Astrocyte (in vitro differentiated cells and primary cell): ENCODE measurements at regions not wholly inside any gene's neighbourhood (a gene's known extent, or its start where the extent isn't known, plus 50 kb on each side); places are given as distances from the start of the nearest gene placed in this dataset.
A peak's percentile ranks its signal among the peaks of the same experiment; 100 is the strongest.

ENCODE experiments used
- DNase-seq: peaks from one replicate; pipeline ENCODE4 v3.0.0-alpha.2; 2010; ENCODE audit warnings: low read depth
- FAIRE-seq: peaks from 2 replicates; lab custom pipeline; 2011; peaks lifted over from hg19 to GRCh38; lab: Jason Lieb, UNC
- H2AFZ ChIP-seq: 2 replicates; pipeline ENCODE4 v1.6.0; 2012; ENCODE audit warnings: low read depth, low read length, inconsistent platforms
- H3K27ac ChIP-seq: 2 replicates; pipeline ENCODE4 v1.5.1; 2011; ENCODE audit warnings: low read depth, low read length, inconsistent platforms
- H3K27me3 ChIP-seq: 2 replicates; pipeline ENCODE4 v1.6.0; 2011; ENCODE audit warnings: low read length, inconsistent platforms; ENCODE audit not compliant: insufficient read depth
- H3K36me3 ChIP-seq: 2 replicates; pipeline ENCODE4 v1.5.1; 2011; ENCODE audit warnings: low read length, inconsistent platforms; ENCODE audit not compliant: insufficient read depth
- H3K4me1 ChIP-seq: 2 replicates; pipeline ENCODE4 v1.5.1; 2011; ENCODE audit warnings: low read length, inconsistent platforms; ENCODE audit not compliant: insufficient read depth
- H3K4me2 ChIP-seq: 2 replicates; pipeline ENCODE4 v1.6.0; 2012; ENCODE audit warnings: low read length, inconsistent platforms
- H3K4me3 ChIP-seq: 2 replicates; pipeline ENCODE4 v1.5.1; 2011; ENCODE audit warnings: low read depth, mild to moderate bottlenecking, low read length, inconsistent platforms; ENCODE audit not compliant: insufficient read depth
- H3K79me2 ChIP-seq: 2 replicates; pipeline ENCODE4 v1.6.0; 2012; ENCODE audit warnings: mild to moderate bottlenecking, low read length, inconsistent platforms; ENCODE audit not compliant: insufficient read depth
- H3K9ac ChIP-seq: 2 replicates; pipeline ENCODE4 v1.6.0; 2012; ENCODE audit warnings: mild to moderate bottlenecking, low read length, inconsistent platforms
- H3K9me3 ChIP-seq: 2 replicates; pipeline ENCODE4 v1.5.1; 2012; ENCODE audit warnings: low read depth, mild to moderate bottlenecking, low read length, inconsistent platforms; ENCODE audit not compliant: insufficient read depth
- H4K20me1 ChIP-seq: 2 replicates; pipeline ENCODE4 v1.6.0; 2012; ENCODE audit warnings: low read length, inconsistent platforms; ENCODE audit not compliant: insufficient read depth
- H3K27ac Mint-ChIP-seq: one replicate; pipeline ENCODE4 v1.8.0; 2021; ENCODE audit warnings: mild to moderate bottlenecking, mixed read lengths; ENCODE audit not compliant: unreplicated experiment
- H3K27me3 Mint-ChIP-seq: one replicate; pipeline ENCODE4 v1.8.0; 2021; ENCODE audit warnings: low read depth, mixed read lengths; ENCODE audit not compliant: unreplicated experiment
- H3K36me3 Mint-ChIP-seq: one replicate; pipeline ENCODE4 v1.8.0; 2021; ENCODE audit warnings: low read depth, mixed read lengths; ENCODE audit not compliant: unreplicated experiment
- H3K4me1 Mint-ChIP-seq: one replicate; pipeline ENCODE4 v1.8.0; 2021; ENCODE audit warnings: low read depth, mixed read lengths; ENCODE audit not compliant: unreplicated experiment
- H3K4me3 Mint-ChIP-seq: one replicate; pipeline ENCODE4 v1.8.0; 2021; ENCODE audit warnings: mild to moderate bottlenecking, moderate library complexity, mixed read lengths; ENCODE audit not compliant: unreplicated experiment
- H3K9me3 Mint-ChIP-seq: one replicate; pipeline ENCODE4 v1.8.0; 2021; ENCODE audit warnings: mild to moderate bottlenecking, mixed read lengths; ENCODE audit not compliant: unreplicated experiment
- EZH2 ChIP-seq: IDR thresholded peaks from 2 replicates; pipeline ENCODE4 v1.6.1; 2012; ENCODE audit warnings: mild to moderate bottlenecking, low read length, inconsistent platforms; ENCODE audit not compliant: insufficient read depth
- TF ChIP-seq, protein P1 (sequence below): IDR thresholded peaks from 2 replicates; pipeline ENCODE4 v1.5.1; 2011; ENCODE audit warnings: low read depth, mild to moderate bottlenecking, inconsistent platforms, low read length, moderate library complexity; ENCODE audit not compliant: insufficient read depth

- H3K4me3 Mint-ChIP-seq = no peak overlapping the region
- no peaks in the 10 kb centered on the region for H3K79me2 ChIP-seq
- no peaks in the 10 kb centered on the region for H3K36me3 Mint-ChIP-seq
- no peak overlapping the region for H3K9ac ChIP-seq
- DNase-seq (no peak), FAIRE-seq (no peak)
- H3K27me3 Mint-ChIP-seq = no peaks in the 10 kb centered on the region
- H3K4me1 Mint-ChIP-seq = peaks cover 45% of the 10 kb centered on the region
- no peaks in the 10 kb centered on the region for H3K9me3 ChIP-seq
- H3K36me3 ChIP-seq = no peaks in the 10 kb centered on the region
- H2AFZ ChIP-seq = no peak overlapping the region
- H3K4me3 ChIP-seq = no peak overlapping the region
- H4K20me1 ChIP-seq = no peaks in the 10 kb centered on the region
- peaks cover 9% of the 10 kb centered on the region for H3K4me1 ChIP-seq
- H3K9me3 Mint-ChIP-seq = no peaks in the 10 kb centered on the region
- no peak overlapping the region for H3K27ac Mint-ChIP-seq
- TF ChIP-seq, protein P1, sequence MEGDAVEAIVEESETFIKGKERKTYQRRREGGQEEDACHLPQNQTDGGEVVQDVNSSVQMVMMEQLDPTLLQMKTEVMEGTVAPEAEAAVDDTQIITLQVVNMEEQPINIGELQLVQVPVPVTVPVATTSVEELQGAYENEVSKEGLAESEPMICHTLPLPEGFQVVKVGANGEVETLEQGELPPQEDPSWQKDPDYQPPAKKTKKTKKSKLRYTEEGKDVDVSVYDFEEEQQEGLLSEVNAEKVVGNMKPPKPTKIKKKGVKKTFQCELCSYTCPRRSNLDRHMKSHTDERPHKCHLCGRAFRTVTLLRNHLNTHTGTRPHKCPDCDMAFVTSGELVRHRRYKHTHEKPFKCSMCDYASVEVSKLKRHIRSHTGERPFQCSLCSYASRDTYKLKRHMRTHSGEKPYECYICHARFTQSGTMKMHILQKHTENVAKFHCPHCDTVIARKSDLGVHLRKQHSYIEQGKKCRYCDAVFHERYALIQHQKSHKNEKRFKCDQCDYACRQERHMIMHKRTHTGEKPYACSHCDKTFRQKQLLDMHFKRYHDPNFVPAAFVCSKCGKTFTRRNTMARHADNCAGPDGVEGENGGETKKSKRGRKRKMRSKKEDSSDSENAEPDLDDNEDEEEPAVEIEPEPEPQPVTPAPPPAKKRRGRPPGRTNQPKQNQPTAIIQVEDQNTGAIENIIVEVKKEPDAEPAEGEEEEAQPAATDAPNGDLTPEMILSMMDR = no peak
- TF ChIP-seq EZH2 = no peak
- no peaks in the 10 kb centered on the region for H3K27me3 ChIP-seq
- H3K27ac ChIP-seq = no peak overlapping the region
- no peak overlapping the region for H3K4me2 ChIP-seq
Measured at GRCh38 chr4:108355902-108356535, 187.3 kb upstream of the LEF1 start.

DNA sequence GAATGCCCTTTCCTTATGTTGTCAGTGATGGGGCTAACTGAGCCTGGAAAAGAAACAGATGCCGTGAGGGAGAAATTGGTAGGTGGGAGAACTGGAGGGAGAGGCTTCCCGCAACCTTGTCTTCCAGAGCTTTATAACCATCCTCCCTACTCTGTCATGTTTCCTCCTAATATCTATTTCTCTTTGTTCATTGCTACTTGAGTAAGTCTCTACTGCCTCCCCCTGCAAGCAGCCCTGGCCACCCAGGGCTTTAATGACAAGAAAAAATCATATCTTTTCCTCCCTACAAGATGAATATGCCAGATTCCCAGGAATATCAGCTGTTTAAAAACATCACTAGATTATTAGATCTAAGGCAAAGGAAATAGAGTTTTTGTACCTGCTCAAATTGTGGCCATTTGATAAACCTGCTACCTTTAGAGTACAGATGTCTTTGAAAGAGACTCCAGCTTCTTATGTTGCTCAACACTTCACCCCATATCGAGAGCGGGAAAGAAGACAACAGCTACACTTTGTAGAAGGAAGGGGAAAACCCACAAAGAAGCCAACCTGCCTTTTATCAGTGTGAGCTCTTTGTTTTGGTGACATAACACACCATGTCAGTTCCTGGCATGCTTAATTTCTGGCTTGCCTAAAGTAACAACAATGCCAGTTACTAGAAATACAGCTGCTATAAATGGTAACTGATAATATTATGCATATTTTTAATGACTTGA is 186.6 kb upstream of the LEF1 start:
- no peaks in the 10 kb centered on the region for H3K9me3 ChIP-seq
- H3K4me2 ChIP-seq = no peak overlapping the region
- no peak overlapping the region for H3K4me3 ChIP-seq
- Mint-ChIP-seq H3K36me3 (no peaks in the 10 kb centered on the region), H3K27ac (no peak overlapping the region), H3K4me1 (peaks cover 44% of the 10 kb centered on the region), H3K4me3 (no peak overlapping the region), H3K9me3 (no peaks in the 10 kb centered on the region), H3K27me3 (no peaks in the 10 kb centered on the region)
- peaks cover 2% of the 10 kb centered on the region for H3K4me1 ChIP-seq
- no peak overlapping the region for H3K9ac ChIP-seq
- H3K27me3 ChIP-seq = no peaks in the 10 kb centered on the region
- no peaks in the 10 kb centered on the region for H3K79me2 ChIP-seq
- H3K27ac ChIP-seq = no peak overlapping the region
- H3K36me3 ChIP-seq = no peaks in the 10 kb centered on the region
- TF ChIP-seq EZH2 = no peak
- TF ChIP-seq, protein P1 = no peak
- FAIRE-seq (no peak), DNase-seq (peak; percentile 30)
- no peaks in the 10 kb centered on the region for H4K20me1 ChIP-seq
- no peak overlapping the region for H2AFZ ChIP-seq
